WTC11 (cell line): ENCODE measurements at regions not wholly inside any gene's neighbourhood (a gene's known extent, or its start where the extent isn't known, plus 50 kb on each side); places are given as distances from the start of the nearest gene placed in this dataset.

Experiments used
- NR2C2 ChIP-seq: sonication (generic); formaldehyde crosslinking; IDR thresholded peaks from 2 replicates; pipeline ENCODE4 v1.8.0; 2022; ENCODE audit warnings: mild to moderate bottlenecking, missing genetic modification reagents
- SOX15 ChIP-seq: fragments of 250-450 bp; sonication (Bioruptor Pico); IDR thresholded peaks from 2 replicates; pipeline ENCODE4 v1.9.0; 2021; ENCODE audit warnings: mild to moderate bottlenecking
- TEAD4 ChIP-seq: sonication (generic); formaldehyde crosslinking; IDR thresholded peaks from 2 replicates; pipeline ENCODE4 v1.8.0; 2022; ENCODE audit warnings: mild to moderate bottlenecking, missing genetic modification reagents
- ZNF317 ChIP-seq: sonication (generic); formaldehyde crosslinking; IDR thresholded peaks from 2 replicates; pipeline ENCODE4 v1.8.1; 2023; ENCODE audit warnings: low read depth, mild to moderate bottlenecking, moderate library complexity, missing genetic modification reagents, borderline replicate concordance
- TF ChIP-seq, protein P1 (sequence below): fragments of 200-600 bp; IDR thresholded peaks from 2 replicates; pipeline ENCODE4 v1.8.0; 2022; ENCODE audit warnings: antibody characterized with exemption
- TF ChIP-seq, protein P2 (sequence below): sonication (generic); formaldehyde crosslinking; IDR thresholded peaks from 2 replicates; pipeline ENCODE4 v1.8.0; 2022; ENCODE audit warnings: mild to moderate bottlenecking, missing genetic modification reagents

DNA sequence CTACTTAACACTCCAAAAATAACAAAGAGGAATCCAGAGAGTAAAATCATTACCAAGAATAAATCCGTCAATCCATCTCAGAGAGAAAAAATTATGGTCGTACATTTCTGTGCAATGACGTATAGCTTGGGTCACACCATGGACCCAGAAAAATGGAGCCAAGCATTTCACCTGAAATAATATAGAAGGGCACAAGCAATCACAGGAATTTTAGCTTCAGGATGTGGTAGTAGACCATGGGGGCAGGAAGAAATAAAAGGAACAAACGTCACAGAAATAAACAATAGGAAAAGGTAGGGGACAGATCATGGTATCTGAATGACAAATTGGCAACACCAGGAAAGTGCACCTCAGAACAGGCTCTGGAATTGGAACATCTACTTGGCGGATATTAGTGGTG is 231.0 kb downstream of the PLK2 start:
- TF ChIP-seq ZNF317 (no peak), TEAD4 (no peak), SOX15 (CRISPR knock-in tag) (no peak), NR2C2 (CRISPR knock-in tag) (no peak)
- TF ChIP-seq, protein P1, sequence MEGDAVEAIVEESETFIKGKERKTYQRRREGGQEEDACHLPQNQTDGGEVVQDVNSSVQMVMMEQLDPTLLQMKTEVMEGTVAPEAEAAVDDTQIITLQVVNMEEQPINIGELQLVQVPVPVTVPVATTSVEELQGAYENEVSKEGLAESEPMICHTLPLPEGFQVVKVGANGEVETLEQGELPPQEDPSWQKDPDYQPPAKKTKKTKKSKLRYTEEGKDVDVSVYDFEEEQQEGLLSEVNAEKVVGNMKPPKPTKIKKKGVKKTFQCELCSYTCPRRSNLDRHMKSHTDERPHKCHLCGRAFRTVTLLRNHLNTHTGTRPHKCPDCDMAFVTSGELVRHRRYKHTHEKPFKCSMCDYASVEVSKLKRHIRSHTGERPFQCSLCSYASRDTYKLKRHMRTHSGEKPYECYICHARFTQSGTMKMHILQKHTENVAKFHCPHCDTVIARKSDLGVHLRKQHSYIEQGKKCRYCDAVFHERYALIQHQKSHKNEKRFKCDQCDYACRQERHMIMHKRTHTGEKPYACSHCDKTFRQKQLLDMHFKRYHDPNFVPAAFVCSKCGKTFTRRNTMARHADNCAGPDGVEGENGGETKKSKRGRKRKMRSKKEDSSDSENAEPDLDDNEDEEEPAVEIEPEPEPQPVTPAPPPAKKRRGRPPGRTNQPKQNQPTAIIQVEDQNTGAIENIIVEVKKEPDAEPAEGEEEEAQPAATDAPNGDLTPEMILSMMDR, result no peak
- TF ChIP-seq, protein P2, sequence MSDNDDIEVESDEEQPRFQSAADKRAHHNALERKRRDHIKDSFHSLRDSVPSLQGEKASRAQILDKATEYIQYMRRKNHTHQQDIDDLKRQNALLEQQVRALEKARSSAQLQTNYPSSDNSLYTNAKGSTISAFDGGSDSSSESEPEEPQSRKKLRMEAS (CRISPR knock-in tag), result no peak
